Pons (tissue), 1 donor: ENCODE measurements at regions not wholly inside any gene's neighbourhood (a gene's known extent, or its start where the extent isn't known, plus 50 kb on each side); places are given as distances from the start of the nearest gene placed in this dataset.
"Not testable (repeated sequence)": the region's sequence is repeated elsewhere in the genome, so short reads cannot be mapped to it uniquely, and the experiment has no call there.

ENCODE experiments used
- DNase-seq: peaks from one replicate; pipeline ENCODE4 v3.0.0-alpha.2; 2016; ENCODE audit warnings: low spot score

DNA sequence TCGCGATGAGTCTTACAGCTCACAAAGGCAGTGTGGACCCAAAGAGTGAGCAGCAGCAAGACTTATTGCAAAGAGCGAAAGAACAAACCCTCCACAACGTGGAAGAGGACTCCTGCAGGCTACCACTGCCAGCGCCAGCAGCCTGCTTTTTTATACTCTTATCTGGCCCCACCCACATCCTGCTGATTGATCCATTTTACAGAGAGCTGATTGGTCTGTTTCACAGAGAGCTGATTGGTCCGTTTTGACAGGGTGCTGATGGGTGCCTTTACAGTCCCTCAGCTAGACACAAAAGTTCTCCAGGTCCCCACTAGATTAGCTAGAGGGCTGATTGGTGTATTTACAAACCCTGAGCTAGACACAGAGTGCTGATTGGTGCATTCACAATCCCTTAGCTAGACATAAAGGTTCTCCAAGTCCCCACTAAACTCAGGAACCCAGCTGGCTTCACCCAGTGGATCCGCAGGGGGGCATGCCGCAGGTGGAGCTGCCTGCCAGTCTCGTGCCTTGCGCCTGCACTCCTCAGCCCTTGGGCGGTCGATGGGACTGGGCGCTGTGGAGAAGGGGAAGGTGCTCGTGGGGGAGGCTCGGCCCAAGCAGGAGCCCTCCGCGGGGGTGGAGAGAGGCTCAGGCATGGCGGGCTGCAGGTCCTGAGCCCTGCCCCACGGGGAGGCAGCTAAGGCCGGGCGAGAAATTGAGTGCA, 75.7 kb downstream of the QDPR start:
- not testable (repeated sequence) for DNase-seq

DNA sequence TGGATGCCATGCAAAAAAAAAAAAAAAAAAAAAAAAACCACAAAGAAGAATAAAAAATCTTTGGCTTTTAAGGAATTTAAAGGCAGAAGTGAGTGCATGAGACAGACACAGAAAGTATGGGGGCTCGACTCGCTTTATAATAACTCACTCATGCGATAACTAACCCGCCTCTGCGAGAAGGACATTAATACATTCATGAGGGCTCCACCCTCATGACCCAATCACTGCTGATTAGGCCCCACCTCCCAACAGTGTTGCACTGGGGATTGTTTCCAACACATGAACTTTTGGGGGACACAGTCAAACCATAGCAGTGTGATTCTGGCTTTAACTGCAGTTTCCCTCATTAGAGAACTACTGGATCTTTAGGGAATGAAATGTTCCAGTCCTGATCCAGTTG, 78.1 kb downstream of the QDPR start:
- DNase-seq, result no peak

DNA sequence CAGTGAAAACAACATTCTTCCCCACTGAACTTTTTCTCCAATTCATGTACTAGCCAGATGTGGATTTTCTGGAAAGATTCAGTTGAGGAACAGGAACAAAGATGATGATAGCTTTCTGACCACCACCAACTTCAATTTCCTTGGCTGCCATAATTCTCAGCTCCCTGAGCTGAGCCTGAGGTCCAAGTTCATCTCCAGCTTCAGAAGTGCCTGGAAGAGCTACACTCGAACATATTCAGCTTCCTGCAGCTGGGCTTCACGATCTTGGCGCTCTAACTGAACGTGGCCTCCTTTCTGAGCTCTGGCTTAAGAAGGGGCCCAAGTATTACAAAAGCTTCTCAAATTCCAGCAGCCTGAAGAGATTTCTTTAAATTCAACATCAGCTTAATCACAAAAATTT, 83.9 kb downstream of the QDPR start:
- DNase-seq, result no peak

DNA sequence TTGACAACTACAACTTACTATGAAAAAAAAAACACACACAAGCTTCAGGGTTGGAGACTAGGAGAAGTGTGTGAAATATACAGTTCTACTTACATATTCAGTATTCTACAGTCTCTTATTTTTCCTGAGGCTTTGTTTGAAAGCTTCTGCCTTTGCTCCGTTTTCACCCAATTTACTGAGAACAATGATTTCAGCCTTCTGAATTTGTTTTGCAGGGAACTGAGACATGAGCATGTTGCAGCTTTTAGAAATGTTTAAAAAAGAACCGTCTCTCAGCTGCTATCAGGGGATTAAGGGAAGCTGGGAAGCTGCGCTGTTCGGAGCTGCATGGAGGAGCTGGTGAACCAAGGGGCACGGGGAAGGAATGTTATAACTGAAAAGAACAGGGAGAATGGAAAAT, 85.7 kb downstream of the QDPR start:
- DNase-seq, result no peak

DNA sequence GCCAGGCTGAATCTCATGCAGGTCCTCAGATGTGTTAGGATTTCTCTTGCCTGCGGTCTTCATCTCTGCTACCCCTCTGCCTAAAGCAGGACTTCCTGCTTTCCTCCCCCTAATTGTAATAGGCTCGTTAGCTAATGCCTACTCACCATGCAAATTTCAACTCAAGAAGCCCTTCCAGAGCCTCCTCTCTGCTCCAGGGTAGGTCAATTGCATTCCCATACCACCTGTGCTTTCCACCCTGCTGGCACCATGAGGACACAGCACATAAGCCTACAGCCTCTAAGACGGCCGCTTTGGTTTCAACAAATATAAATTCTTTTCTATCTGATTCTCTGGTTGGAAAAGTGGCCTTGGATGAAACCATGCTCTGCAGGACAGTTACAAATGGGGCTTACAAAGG, 93.9 kb downstream of the QDPR start:
- DNase-seq, result no peak

DNA sequence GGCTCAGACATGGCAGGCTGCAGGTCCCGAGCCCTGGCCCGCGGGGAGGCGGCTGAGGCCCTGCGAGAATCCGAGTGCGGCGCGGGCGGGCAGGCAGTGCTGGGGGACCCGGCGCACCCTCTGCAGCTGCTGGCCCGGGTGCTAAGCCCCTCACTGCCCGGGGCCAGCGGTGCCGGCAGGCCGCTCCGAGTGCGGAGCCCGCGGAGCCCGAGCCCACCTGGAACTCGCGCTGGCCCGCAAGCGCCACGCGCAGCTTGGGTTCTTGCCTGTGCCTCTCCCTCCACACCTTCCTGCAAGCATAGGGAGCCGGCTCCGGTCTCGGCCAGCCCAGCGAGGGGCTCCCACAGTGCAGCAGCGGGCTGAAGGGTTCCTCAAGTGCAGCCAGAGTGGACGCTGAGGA, 97.5 kb downstream of the QDPR start:
- DNase-seq, result no peak

DNA sequence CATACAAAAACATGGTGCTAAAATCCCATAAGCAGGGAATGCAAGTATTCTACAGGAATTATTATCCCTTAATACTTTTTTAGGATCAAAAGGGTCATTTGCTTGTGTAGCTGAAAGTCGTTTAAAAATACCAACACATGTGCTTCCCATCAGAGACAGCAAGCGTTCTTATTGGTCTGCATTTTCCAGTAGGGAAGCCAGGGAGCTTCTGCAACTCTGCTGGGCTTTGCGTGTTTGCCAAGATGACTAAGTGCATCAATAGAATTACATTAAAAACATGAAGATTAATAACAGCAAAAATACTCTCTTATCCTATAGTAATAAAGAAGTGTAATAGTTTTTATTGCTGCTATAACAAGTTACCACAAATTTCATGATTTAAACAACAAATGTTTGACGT, 111.2 kb downstream of the QDPR start:
- no peak for DNase-seq

DNA sequence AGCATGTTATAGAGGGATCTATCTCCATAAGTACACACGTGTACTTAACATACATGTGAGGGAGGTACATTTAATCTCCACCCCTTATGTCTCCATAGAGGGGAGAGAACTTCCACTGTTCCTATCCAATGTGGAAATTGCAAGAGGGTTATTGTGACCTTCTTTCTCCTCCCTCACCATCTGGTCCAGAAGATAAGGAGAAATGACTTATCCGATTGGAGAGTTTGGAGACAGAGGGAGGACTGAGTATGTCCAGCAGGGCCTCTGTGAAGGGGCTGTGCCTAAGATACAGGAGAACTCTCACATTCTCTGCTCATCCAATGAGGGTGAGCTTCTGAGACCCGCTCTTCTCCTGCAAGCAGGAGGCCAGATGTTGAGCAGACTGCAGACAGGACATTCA, 113.1 kb downstream of the QDPR start:
- no peak for DNase-seq

DNA sequence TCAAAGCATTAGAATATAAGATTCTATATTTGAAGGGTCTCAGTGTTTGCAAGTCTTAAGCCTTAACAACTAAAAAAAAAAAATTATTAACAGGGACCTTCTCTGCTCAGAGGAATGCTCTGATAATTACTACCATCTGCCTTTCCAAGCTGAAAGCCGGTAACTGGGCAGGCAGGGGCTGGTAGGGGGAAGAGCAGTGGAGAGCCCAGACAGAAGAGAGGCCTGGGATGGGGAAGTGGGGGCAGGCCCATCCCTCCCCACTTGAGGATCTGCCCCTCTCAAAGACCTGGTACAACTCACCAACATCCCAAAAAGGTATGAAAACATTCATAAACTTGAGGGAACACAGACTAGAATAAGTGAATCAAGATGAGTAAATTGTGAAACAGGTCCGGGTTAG, 113.9 kb downstream of the QDPR start:
- no peak for DNase-seq

DNA sequence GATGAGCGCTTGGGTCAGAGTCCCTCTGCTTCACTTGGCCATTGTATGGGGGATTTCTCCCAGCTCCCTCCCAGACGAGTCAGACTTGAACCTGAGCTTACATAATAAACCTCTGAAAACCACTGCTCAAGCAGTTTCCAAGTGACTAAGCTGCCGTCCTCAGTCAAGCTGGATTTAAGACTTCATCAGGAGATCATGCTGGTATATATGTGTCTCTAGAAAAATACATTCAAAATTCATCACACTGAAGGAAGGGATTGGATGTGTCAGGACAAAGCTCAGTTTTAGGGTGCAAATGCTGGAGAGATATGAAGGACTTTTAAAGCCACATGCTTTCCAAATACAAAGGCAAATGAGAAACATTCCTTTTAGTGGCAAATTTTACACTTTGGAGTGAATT, 114.3 kb downstream of the QDPR start:
- no peak for DNase-seq

DNA sequence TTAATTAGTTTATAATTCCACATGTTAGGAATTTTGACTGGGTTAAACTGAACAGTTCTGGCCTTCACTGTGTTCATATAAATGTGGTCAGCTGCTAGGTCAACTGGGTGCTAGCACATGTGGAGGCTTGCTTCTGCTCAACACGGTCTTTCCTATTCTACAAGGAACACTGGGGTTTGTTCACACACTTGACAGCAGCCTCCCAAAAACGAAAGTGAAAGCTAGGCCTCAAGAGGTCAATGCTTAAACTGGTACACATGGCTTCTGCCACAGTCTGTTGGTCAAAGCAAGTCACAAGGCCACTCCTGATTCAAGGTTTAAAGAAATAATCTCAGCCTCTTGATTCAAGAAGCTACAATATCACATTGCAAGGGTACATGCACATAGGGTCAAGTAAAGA, 126.5 kb downstream of the QDPR start:
- peak; percentile 68 for DNase-seq

DNA sequence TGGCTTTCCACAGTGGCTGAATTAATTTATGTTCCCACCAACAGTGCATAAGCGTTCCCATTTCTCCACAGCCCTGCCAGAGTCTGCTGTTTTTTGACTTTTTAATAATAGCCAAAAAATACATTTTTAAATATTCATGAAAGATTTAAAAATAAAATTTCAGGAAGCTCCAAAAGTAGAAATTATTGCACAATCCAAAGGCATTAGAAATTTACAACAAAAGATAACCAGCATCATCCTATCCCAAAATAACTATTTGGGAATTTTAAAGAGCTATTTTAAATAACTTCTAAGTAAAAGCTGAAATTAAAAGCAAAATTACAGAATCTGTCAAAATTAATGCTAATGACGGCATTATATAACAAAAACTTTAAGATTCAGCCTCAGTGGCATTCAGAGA, 131.5 kb downstream of the QDPR start:
- DNase-seq, result no peak

DNA sequence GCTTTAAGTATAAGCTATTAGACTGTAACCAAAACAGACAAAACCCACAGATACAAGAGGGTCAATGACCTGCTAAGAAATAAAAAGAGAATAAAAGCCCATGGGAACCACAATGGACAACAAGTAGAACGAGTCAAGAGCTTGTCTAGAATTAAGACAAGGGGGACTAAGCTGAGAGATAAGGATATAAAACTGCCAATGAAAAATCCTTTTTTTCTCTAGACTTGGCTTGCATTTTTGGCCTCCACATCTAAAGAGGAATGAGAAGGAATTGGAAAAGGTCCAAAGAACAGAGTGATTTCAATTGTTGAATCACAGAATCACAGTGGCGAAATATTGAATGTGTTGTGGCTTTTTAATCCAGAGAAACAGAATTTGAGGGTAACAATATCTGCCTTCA, 135.7 kb downstream of the QDPR start:
- DNase-seq, result no peak

DNA sequence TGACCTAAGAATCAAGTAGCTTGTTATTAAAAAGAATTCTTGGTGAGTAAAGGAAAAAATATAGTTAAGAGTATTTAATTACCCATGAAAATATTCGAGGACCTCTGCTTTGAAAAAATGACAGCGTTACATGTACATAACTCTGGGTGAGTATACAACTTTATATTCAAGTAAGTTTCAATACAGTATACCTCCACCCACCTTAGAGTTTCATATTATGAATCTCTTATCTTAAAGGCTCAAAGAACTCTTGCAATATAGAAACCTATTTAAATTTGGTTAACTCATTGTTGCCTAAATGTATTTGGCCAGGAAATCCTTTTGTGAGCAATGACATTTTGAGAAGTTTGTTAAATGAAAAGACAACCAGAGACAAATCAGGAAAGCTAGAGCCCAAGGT, 138.2 kb downstream of the QDPR start:
- DNase-seq, result no peak

DNA sequence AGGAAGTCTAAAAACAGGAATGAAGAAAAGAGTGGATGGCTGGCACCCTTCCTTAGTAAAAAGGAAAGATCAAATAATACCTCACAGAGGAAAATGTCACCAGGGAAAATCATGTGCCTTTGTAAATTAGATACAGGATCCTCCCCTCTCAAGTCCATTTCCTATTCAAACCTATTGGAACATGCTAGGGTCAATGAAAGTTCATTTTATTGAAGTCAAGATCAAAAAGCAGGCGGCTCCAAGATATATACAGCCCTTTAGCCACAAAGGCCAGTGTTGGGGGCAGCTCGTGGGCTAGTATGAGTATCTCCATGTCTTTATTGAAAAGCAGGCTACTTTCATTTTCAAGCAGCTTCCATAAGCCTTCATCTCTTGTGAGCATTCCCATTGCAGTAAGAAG, 141.1 kb downstream of the QDPR start:
- DNase-seq, result no peak

DNA sequence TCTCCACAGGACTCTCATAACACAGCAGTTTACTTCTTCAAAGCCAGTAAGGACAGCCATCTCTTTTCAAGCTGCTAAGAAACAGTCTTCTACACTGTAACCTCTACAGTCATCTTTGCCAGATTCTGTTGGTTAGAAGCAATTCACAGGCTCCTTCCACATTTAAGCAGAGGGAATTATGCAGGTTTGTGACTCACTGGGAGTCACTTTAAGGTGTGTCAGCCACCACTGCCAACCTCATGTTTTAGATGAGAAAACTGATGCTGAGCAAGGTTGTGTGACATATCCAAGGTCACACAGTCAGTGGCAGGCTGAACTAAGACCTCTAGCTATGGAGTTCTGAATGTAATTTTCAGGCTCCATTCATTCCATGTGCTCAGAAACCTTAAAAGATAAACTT, 143.5 kb downstream of the QDPR start:
- peak; percentile 12 for DNase-seq

DNA sequence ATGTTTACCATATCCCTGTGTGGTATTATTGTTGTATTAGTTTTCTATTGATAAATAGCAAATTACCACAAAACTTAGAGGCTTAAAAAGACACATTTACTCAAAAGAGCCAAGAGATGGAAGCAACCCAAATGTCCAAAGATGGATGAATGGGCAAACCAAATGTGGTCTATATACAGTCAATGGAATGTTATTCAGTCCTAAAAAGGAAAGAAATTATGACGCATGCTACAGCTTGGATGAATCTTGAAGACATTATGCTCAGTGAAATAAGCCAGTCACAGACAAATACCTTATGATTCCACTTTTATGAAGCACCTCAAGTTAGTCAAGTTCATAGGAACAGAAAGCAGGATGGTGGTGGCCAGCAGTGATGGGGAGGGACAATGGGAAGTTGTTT, 144.7 kb downstream of the QDPR start:
- no peak for DNase-seq

DNA sequence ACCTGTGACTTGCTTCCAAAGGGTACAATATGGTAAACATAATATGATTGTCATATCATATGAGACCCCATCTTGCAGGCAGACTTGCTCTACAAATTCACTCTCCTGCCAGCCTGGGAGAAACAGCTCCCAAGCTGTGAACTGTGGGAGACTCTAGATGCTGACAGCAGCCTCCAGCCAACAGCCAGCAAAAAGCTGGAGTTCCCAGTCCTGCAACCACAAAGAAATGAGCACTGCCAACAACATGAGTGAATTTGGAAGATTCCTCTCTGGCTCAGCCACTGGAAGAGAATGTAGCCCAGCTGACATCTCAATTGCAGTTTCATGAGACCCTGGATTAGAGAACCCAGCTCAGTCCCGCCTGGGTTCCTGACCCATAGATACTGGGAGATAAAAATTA, 145.4 kb downstream of the QDPR start:
- DNase-seq, result no peak

DNA sequence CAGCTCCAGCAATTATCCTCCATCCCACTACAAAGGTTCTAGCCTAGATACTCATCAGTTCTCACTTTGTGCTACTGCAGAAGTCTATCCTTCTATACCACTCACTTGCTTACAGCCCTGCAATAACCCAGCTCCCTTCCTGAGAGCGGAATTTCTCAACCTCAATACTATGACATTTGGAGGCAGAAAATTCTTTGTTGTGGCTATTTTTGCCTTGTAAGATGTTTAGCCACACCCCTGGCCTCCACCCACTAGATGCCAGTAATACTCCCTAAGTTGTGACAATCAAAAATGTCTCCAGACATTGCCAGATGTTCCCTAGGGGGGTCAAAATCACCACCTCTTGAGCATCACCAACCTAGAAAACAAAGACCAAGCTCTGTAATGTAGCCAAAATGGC, 149.5 kb downstream of the QDPR start:
- no peak for DNase-seq

DNA sequence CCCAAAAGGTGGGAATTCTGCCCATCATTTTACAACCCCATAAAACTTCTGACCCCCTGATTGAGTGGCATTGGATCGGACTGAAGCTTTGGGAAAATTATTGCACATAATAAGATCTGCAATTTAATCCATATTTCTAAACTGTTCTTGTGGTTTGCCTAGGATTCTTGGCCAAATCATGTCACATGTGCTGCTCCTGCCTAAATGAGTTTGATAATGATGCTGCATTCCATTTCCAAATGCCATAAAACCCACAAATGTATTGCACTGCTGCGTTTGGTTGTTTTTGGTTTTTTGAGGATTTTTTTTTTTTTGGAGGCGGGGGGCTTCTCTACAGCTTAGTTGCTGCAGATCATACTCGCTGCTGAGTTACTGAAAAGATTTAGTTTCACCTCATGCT, 153.6 kb downstream of the QDPR start:
- no peak for DNase-seq

DNA sequence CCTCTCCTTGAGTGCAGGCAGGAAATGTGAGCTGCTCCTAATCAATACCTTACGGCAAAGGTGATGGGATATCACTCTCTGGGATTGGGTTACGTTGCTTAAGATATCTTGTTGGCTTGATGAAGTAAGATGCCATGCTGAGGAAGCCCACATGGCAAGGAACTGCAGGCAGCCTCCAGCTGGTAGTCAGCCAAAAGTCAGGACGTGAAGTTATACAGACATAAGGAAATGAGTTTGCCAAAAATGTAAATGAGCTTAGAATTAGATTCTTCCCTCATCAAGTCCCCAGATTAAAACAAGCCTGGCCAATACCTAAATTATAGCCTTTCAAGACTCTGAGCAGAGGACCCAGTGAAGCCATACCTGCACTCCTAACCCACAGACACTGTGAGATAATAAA, 155.0 kb downstream of the QDPR start:
- DNase-seq, result no peak

DNA sequence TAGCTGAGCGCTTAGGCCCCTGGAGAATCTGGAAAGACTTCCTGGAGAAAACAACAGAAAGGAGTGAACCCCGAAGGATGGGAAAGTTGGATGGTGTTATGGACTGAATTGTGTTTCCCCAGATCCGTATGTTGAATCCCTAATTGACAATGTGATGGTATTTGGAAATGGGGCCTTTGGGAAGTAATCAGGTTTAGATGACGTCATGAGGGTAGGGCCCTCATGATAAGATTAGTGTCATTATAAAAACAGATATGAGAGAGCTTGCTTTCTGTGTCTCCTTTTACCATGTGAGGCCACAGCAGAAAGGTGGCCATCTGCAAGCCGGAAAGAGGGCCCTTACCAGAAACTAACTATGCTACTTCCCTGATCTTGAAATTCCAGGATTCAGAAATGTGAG, 159.5 kb downstream of the QDPR start:
- no peak for DNase-seq

DNA sequence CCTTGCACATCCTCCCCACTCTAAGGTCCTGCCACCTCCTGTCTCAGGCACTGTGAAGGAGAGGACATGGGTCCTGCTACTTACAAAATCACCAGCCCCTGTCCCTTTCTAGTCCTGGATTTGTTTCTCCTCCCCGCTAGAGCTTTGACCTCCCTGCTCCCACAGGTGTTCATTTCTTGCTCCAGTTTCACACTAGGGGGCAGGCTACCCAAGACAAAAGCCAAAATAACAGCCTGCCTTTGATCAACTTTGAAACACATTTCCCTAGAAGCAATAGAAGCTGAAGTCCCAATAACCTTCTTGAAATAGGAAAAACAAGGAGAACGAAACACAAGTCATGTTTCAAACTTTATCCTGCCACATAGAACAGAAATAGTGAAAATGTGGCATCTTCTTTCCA, 164.4 kb downstream of the QDPR start:
- DNase-seq, result peak; percentile 47

DNA sequence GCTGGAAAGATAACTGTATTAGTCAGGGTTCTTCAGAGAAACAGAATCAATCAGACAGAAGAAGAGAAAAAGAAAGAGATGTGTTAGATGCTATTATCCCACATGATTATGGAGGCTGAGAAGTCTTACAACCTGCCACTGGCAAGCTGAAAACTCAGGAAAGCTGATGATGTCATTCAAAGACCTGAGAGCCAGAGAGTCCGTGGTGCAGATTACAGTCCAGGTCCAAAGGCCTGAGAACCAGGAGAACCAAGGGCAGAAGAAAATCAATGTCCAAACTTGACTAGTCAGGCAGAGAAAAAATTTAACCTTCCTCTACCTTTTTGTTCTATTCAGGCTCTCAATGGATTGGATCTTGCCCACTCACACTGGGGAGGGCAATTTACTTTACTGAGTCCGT, 172.5 kb downstream of the QDPR start:
- no peak for DNase-seq

DNA sequence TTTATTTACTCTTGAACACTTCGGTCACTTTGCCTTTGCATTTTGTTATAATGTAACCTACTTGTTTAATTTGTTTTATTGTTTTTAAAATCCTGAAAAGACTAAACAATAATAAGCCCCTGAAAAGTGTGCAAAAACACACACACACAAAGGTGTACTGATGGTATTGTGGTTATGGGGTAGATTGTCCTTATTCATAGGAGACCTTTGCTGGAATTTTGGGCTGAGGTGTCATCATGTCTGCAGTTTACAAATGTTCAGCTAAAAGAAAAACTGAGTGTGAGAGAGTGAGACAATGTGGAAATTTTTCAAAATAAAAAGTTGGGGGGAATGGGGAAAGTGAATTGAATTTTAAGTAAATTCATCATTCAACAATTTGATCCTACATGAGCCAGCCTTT, 174.9 kb downstream of the QDPR start:
- no peak for DNase-seq
